ENCODE measurements at regions not wholly inside any gene's neighbourhood (a gene's known extent, or its start where the extent isn't known, plus 50 kb on each side); places are given as distances from the start of the nearest gene placed in this dataset.

- no peak for DNase-seq (ENCODE audit: low spot score)
- intact Hi-C loops (cut with DNase I): no loop called here
Observed at GRCh38 chr2:5834501-5834900, 142.3 kb downstream of the SOX11 start.

- intact Hi-C loops (cut with DNase I): no loop called here
- no peak for DNase-seq (ENCODE audit: low spot score)
Observed at GRCh38 chr2:5839550-5839949, 147.4 kb downstream of the SOX11 start.

- intact Hi-C loops (cut with DNase I): no loop called here
- no peak for DNase-seq (ENCODE audit: low spot score)
Observed at GRCh38 chr2:5841126-5841525, 148.9 kb downstream of the SOX11 start.

- intact Hi-C loops (cut with DNase I): no loop called here
- no peak for DNase-seq (ENCODE audit: low spot score)
Observed at GRCh38 chr2:5842326-5842725, 150.1 kb downstream of the SOX11 start.

GRCh38 chr2:5845798-5846330 is 153.7 kb downstream of the SOX11 start:
- intact Hi-C loops (cut with DNase I): no loop called here

GRCh38 chr2:5846881-5847280 is 154.7 kb downstream of the SOX11 start:
- no peak for DNase-seq (ENCODE audit: low spot score)
- intact Hi-C loops (cut with DNase I): no loop called here

More at GRCh38 chr2:5845798-5846330, 153.7 kb downstream of the SOX11 start:
- no peak for DNase-seq (ENCODE audit: low spot score)

GRCh38 chr2:5849562-5849961 is 157.4 kb downstream of the SOX11 start:
- intact Hi-C loops (cut with DNase I): no loop called here
- DNase-seq (ENCODE audit: low spot score): no peak

- no peak for DNase-seq (ENCODE audit: low spot score)
- intact Hi-C loops (cut with DNase I): no loop called here
Observed at GRCh38 chr2:5851410-5851809, 159.2 kb downstream of the SOX11 start.

- intact Hi-C loops (cut with DNase I): no loop called here
Observed at GRCh38 chr2:5854797-5855196, 162.6 kb downstream of the SOX11 start.

GRCh38 chr2:5867056-5867455 is 174.9 kb downstream of the SOX11 start:
- intact Hi-C loops (cut with DNase I): no loop called here
- no peak for DNase-seq (ENCODE audit: low spot score)

More at GRCh38 chr2:5854797-5855196, 162.6 kb downstream of the SOX11 start:
- no peak for DNase-seq (ENCODE audit: low spot score)

- intact Hi-C loops (cut with DNase I): no loop called here
- no peak for DNase-seq (ENCODE audit: low spot score)
Observed at GRCh38 chr2:5868931-5869330, 176.7 kb downstream of the SOX11 start.

GRCh38 chr2:5869936-5870335 is 177.8 kb downstream of the SOX11 start:
- intact Hi-C loops (cut with DNase I): no loop called here
- DNase-seq (ENCODE audit: low spot score): no peak

GRCh38 chr2:5877360-5877759 is 185.2 kb downstream of the SOX11 start:
- intact Hi-C loops (cut with DNase I): no loop called here
- no peak for DNase-seq (ENCODE audit: low spot score)

- intact Hi-C loops (cut with DNase I): no loop called here
- no peak for DNase-seq (ENCODE audit: low spot score)
Observed at GRCh38 chr2:5885451-5886173, 193.4 kb downstream of the SOX11 start.

GRCh38 chr2:5886462-5886861 is 194.3 kb downstream of the SOX11 start:
- intact Hi-C loops (cut with DNase I): no loop called here

GRCh38 chr2:5888126-5888525 is 195.9 kb downstream of the SOX11 start:
- intact Hi-C loops (cut with DNase I): no loop called here
- DNase-seq (ENCODE audit: low spot score): no peak

More at GRCh38 chr2:5886462-5886861, 194.3 kb downstream of the SOX11 start:
- no peak for DNase-seq (ENCODE audit: low spot score)

- no peak for DNase-seq (ENCODE audit: low spot score)
- intact Hi-C loops (cut with DNase I): no loop called here
Observed at GRCh38 chr2:5889519-5889918, 197.3 kb downstream of the SOX11 start.

- intact Hi-C loops (cut with DNase I): no loop called here
- DNase-seq (ENCODE audit: low spot score): no peak
Observed at GRCh38 chr2:5894355-5894754, 202.2 kb downstream of the SOX11 start.

GRCh38 chr2:5895284-5895683 is 203.1 kb downstream of the SOX11 start:
- DNase-seq (ENCODE audit: low spot score): no peak
- intact Hi-C loops (cut with DNase I): no loop called here

GRCh38 chr2:5897249-5897648 is 205.1 kb downstream of the SOX11 start:
- DNase-seq (ENCODE audit: low spot score): no peak
- intact Hi-C loops (cut with DNase I): no loop called here

GRCh38 chr2:5898667-5899066 is 206.5 kb downstream of the SOX11 start:
- intact Hi-C loops (cut with DNase I): no loop called here
- DNase-seq (ENCODE audit: low spot score): no peak

Measured in posterior vena cava (tissue), 2 donors.